Loucy (cell line): ENCODE measurements at regions not wholly inside any gene's neighbourhood (a gene's known extent, or its start where the extent isn't known, plus 50 kb on each side); places are given as distances from the start of the nearest gene placed in this dataset.

Source experiments
- H2AFZ ChIP-seq: fragments of 200-600 bp; sonication (generic); 2 replicates; pipeline ENCODE4 v1.6.0; 2016; ENCODE audit warnings: antibody characterized with exemption, mild to moderate bottlenecking, low read length, moderate library complexity
- H3F3A ChIP-seq: fragments of 200-600 bp; 2 replicates; pipeline ENCODE4 v1.6.0; 2016; ENCODE audit warnings: antibody characterized with exemption, low read depth, mild to moderate bottlenecking
- H3K27me3 ChIP-seq: fragments of 200-600 bp; sonication (generic); 2 replicates; pipeline ENCODE4 v1.6.1; 2014; ENCODE audit warnings: low read length, mild to moderate bottlenecking; ENCODE audit not compliant: insufficient read depth, poor library complexity, severe bottlenecking
- H3K36me3 ChIP-seq: fragments of 200-600 bp; sonication (generic); 2 replicates; pipeline ENCODE4 v1.6.1; 2016; ENCODE audit warnings: low read length; ENCODE audit not compliant: insufficient read depth
- H3K4me1 ChIP-seq: fragments of 200-600 bp; sonication (generic); 2 replicates; pipeline ENCODE4 v1.5.1; 2014; ENCODE audit warnings: low read length, mild to moderate bottlenecking; ENCODE audit not compliant: insufficient read depth, poor library complexity, severe bottlenecking
- H3K4me2 ChIP-seq: fragments of 200-600 bp; sonication (generic); 2 replicates; pipeline ENCODE4 v1.6.0; 2014; ENCODE audit warnings: antibody characterized with exemption, low read length, low read depth, mild to moderate bottlenecking; ENCODE audit not compliant: poor library complexity, severe bottlenecking
- H3K4me3 ChIP-seq: fragments of 200-600 bp; sonication (generic); 2 replicates; pipeline ENCODE4 v1.5.1; 2014; ENCODE audit warnings: low read length, mild to moderate bottlenecking, mixed read lengths; ENCODE audit not compliant: poor library complexity, severe bottlenecking
- H3K79me2 ChIP-seq: fragments of 200-600 bp; sonication (generic); 2 replicates; pipeline ENCODE4 v1.6.1; 2014; ENCODE audit warnings: low read length; ENCODE audit not compliant: insufficient read depth
- H3K9ac ChIP-seq: fragments of 200-600 bp; sonication (generic); 2 replicates; pipeline ENCODE4 v1.6.0; 2014; ENCODE audit warnings: mild to moderate bottlenecking, low read depth, low read length, moderate library complexity; ENCODE audit not compliant: poor library complexity, severe bottlenecking
- H3K9me2 ChIP-seq: fragments of 200-600 bp; sonication (generic); replicated peaks from 2 replicates; pipeline ENCODE4 v1.6.1; 2016; ENCODE audit warnings: low read depth, low read length, mixed read lengths
- H3K9me3 ChIP-seq: fragments of 200-600 bp; sonication (generic); 2 replicates; pipeline ENCODE4 v1.6.1; 2014; ENCODE audit warnings: mild to moderate bottlenecking, antibody characterized with exemption, low read length, low read depth; ENCODE audit not compliant: insufficient read depth
- H4K20me1 ChIP-seq: fragments of 200-600 bp; sonication (generic); 2 replicates; pipeline ENCODE4 v1.6.0; 2014; ENCODE audit warnings: antibody characterized with exemption, low read length, mild to moderate bottlenecking; ENCODE audit not compliant: insufficient read depth, poor library complexity, severe bottlenecking
- EZH2phosphoT487 ChIP-seq: fragments of 200-600 bp; IDR thresholded peaks from 2 replicates; pipeline ENCODE4 v1.6.1; 2018; ENCODE audit warnings: antibody characterized with exemption, mild to moderate bottlenecking, moderate library complexity, borderline replicate concordance
- TF ChIP-seq, protein P1 (sequence below): fragments of 200-600 bp; sonication (generic); conservative IDR thresholded peaks from 2 replicates; pipeline ENCODE4 v1.5.1; 2014; ENCODE audit warnings: mild to moderate bottlenecking, antibody characterized with exemption, low read length

- Histone ChIP-seq H3K4me3 (no peak overlapping the region), H3K36me3 (no peaks in the 10 kb centered on the region)
Observed at GRCh38 chr20:22711971-22712755, 127.8 kb upstream of the FOXA2 start.

DNA sequence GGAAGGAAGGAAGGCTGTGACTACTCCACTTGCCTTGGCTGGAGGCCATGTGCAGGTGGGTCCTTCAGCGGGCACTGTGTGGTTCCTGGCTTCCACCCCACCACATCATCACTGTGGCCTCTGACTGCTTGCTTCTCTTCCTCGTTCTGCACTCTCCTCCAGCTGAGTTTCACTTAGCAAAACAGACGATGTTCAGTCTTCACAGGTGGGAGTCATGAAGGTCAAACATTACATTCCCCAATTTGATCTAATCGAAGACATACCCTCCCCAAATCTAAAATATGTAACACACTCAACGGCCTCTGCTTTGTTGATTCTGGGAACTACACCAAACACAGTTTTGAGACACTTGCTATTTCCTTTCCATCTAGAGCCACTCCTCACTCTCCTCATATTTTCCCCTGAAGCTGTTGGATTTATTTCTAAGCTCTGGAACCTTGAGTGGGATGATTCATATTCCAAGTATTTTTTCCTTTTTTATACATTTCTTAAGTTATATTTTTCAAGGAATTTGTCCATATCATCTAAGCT is 132.5 kb upstream of the FOXA2 start:
- H3F3A ChIP-seq = no peaks in the 10 kb centered on the region
- TF ChIP-seq, protein P1, sequence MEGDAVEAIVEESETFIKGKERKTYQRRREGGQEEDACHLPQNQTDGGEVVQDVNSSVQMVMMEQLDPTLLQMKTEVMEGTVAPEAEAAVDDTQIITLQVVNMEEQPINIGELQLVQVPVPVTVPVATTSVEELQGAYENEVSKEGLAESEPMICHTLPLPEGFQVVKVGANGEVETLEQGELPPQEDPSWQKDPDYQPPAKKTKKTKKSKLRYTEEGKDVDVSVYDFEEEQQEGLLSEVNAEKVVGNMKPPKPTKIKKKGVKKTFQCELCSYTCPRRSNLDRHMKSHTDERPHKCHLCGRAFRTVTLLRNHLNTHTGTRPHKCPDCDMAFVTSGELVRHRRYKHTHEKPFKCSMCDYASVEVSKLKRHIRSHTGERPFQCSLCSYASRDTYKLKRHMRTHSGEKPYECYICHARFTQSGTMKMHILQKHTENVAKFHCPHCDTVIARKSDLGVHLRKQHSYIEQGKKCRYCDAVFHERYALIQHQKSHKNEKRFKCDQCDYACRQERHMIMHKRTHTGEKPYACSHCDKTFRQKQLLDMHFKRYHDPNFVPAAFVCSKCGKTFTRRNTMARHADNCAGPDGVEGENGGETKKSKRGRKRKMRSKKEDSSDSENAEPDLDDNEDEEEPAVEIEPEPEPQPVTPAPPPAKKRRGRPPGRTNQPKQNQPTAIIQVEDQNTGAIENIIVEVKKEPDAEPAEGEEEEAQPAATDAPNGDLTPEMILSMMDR = no peak
- no peak for TF ChIP-seq EZH2phosphoT487
- no peaks in the 10 kb centered on the region for H3K4me1 ChIP-seq
- H3K27me3 ChIP-seq = no peaks in the 10 kb centered on the region
- H3K79me2 ChIP-seq = no peaks in the 10 kb centered on the region
- no peak overlapping the region for H3K9ac ChIP-seq
- H3K9me3 ChIP-seq = no peaks in the 10 kb centered on the region
- H3K9me2 ChIP-seq = no peaks in the 10 kb centered on the region
- H3K4me2 ChIP-seq = no peak overlapping the region
- H3K36me3 ChIP-seq = no peaks in the 10 kb centered on the region
- no peaks in the 10 kb centered on the region for H4K20me1 ChIP-seq
- no peak overlapping the region for H3K4me3 ChIP-seq
- no peak overlapping the region for H2AFZ ChIP-seq

More at GRCh38 chr20:22711971-22712755, 127.8 kb upstream of the FOXA2 start:
- H3K79me2 ChIP-seq = no peaks in the 10 kb centered on the region
- no peaks in the 10 kb centered on the region for H3K4me1 ChIP-seq
- no peaks in the 10 kb centered on the region for H3K9me3 ChIP-seq
- no peaks in the 10 kb centered on the region for H3K27me3 ChIP-seq
- no peaks in the 10 kb centered on the region for H3F3A ChIP-seq
- H3K4me2 ChIP-seq = no peak overlapping the region
- H3K9ac ChIP-seq = no peak overlapping the region
- no peak overlapping the region for H2AFZ ChIP-seq
- H3K9me2 ChIP-seq = no peaks in the 10 kb centered on the region
- no peaks in the 10 kb centered on the region for H4K20me1 ChIP-seq
- TF ChIP-seq, protein P1 = no peak
- no peak for TF ChIP-seq EZH2phosphoT487

GRCh38 chr20:22717466-22717865 is 133.1 kb upstream of the FOXA2 start:
- Histone ChIP-seq H3K9me2 (no peaks in the 10 kb centered on the region), H3K79me2 (no peaks in the 10 kb centered on the region), H4K20me1 (no peaks in the 10 kb centered on the region), H3F3A (no peaks in the 10 kb centered on the region), H3K36me3 (no peaks in the 10 kb centered on the region), H2AFZ (no peak overlapping the region), H3K4me3 (no peak overlapping the region), H3K27me3 (no peaks in the 10 kb centered on the region), H3K9me3 (no peaks in the 10 kb centered on the region), H3K9ac (no peak overlapping the region), H3K4me1 (no peaks in the 10 kb centered on the region), H3K4me2 (no peak overlapping the region)
- TF ChIP-seq EZH2phosphoT487 = no peak
- TF ChIP-seq, protein P1 = no peak
